ENCODE measurements at regions not wholly inside any gene's neighbourhood (a gene's known extent, or its start where the extent isn't known, plus 50 kb on each side); places are given as distances from the start of the nearest gene placed in this dataset.

DNA sequence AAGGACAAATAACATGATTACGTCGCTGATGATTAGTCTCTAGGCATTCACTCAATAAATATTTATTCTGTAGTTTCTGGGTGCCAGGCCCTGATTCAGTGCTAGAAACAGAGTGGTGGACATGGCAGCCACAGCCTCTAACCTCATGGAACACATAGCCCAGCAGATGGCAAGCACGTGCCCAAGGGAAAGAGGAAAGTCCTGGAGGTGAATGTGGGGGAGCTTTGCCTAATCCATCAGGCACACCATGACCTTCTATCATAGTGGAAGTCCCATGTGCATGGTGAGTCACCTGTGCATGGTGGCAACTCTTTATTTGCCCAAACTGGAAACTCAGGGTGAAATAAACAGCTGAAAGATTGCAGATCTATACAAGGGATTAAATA lies 143.0 kb upstream of the TNFAIP3 start:
- Histone ChIP-seq H3K27me3 (no peaks in the 10 kb centered on the region), H3K4me3 (no peak overlapping the region), H3K4me1 (peaks cover 0 to 25% (median 12%) of the 10 kb centered on the region in 4 donors), H3K9me3 (no peaks in the 10 kb centered on the region), H3K36me3 (no peaks in the 10 kb centered on the region), H3K27ac (peak overlapping the region in 1 of 4 donors; percentile 50)
- intact Hi-C loops (cut with DNase I) = no loop called here
- WGBS, 2 donors = 87 to 91% methylated on average over 3 of the region's 3 CpGs
- TF ChIP-seq, protein P1, sequence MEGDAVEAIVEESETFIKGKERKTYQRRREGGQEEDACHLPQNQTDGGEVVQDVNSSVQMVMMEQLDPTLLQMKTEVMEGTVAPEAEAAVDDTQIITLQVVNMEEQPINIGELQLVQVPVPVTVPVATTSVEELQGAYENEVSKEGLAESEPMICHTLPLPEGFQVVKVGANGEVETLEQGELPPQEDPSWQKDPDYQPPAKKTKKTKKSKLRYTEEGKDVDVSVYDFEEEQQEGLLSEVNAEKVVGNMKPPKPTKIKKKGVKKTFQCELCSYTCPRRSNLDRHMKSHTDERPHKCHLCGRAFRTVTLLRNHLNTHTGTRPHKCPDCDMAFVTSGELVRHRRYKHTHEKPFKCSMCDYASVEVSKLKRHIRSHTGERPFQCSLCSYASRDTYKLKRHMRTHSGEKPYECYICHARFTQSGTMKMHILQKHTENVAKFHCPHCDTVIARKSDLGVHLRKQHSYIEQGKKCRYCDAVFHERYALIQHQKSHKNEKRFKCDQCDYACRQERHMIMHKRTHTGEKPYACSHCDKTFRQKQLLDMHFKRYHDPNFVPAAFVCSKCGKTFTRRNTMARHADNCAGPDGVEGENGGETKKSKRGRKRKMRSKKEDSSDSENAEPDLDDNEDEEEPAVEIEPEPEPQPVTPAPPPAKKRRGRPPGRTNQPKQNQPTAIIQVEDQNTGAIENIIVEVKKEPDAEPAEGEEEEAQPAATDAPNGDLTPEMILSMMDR (IDR thresholded peaks at IDR 0.05) = no peak
- DNase-seq = no peak

GRCh38 chr6:137724495-137725211 lies 142.4 kb upstream of the TNFAIP3 start:
- WGBS, 2 donors = 93 to 95% methylated on average over 10 of the region's 10 CpGs
- peaks cover 0 to 32% (median 16%) of the 10 kb centered on the region in 4 donors for H3K4me1 ChIP-seq
- no peaks in the 10 kb centered on the region for H3K27me3 ChIP-seq
- H3K4me3 ChIP-seq = no peak overlapping the region
- H3K9me3 ChIP-seq = no peaks in the 10 kb centered on the region
- no peaks in the 10 kb centered on the region for H3K36me3 ChIP-seq
- TF ChIP-seq POLR2A (IDR thresholded peaks at IDR 0.05) (no peak), POLR2AphosphoS5 (IDR thresholded peaks at IDR 0.05) (no peak), EP300 (IDR thresholded peaks at IDR 0.05) (no peak)
- TF ChIP-seq, protein P1 (IDR thresholded peaks at IDR 0.05) = no peak
- DNase-seq = peak; percentile 67
- intact Hi-C loops (cut with DNase I) = loop anchor here (5.0 kb wide), 1 partner anchor 58 kb away; no protein-coding TSS in a partner anchor
- H3K27ac ChIP-seq = no peak overlapping the region

GRCh38 chr6:137725949-137726348 lies 141.1 kb upstream of the TNFAIP3 start:
- DNase-seq = no peak

GRCh38 chr6:137726582-137726981 lies 140.5 kb upstream of the TNFAIP3 start:
- intact Hi-C loops (cut with DNase I) = loop anchor here (5.0 kb wide), 1 partner anchor 56 kb away; no protein-coding TSS in a partner anchor
- Histone ChIP-seq H3K27me3 (no peaks in the 10 kb centered on the region), H3K4me1 (peaks cover 0 to 41% (median 20%) of the 10 kb centered on the region in 4 donors), H3K9me3 (no peaks in the 10 kb centered on the region), H3K4me3 (no peak overlapping the region), H3K27ac (no peak overlapping the region), H3K36me3 (no peaks in the 10 kb centered on the region)
- no peak for DNase-seq
- WGBS, 2 donors = 96 to 100% methylated on average over 1 of the region's 1 CpG
- TF ChIP-seq POLR2AphosphoS5 (IDR thresholded peaks at IDR 0.05) (no peak), EP300 (IDR thresholded peaks at IDR 0.05) (no peak), POLR2A (IDR thresholded peaks at IDR 0.05) (no peak)
- TF ChIP-seq, protein P1 (IDR thresholded peaks at IDR 0.05) = no peak

More at GRCh38 chr6:137725949-137726348, 141.1 kb upstream of the TNFAIP3 start:
- H3K27ac ChIP-seq = no peak overlapping the region
- intact Hi-C loops (cut with DNase I) = loop anchor here (5.0 kb wide), 1 partner anchor 56 kb away; no protein-coding TSS in a partner anchor
- peaks cover 0 to 41% (median 20%) of the 10 kb centered on the region in 4 donors for H3K4me1 ChIP-seq
- H3K27me3 ChIP-seq = no peaks in the 10 kb centered on the region
- no peak overlapping the region for H3K4me3 ChIP-seq
- no peaks in the 10 kb centered on the region for H3K36me3 ChIP-seq
- TF ChIP-seq POLR2A (IDR thresholded peaks at IDR 0.05) = no peak
- no peak for TF ChIP-seq POLR2AphosphoS5 (IDR thresholded peaks at IDR 0.05)
- TF ChIP-seq EP300 (IDR thresholded peaks at IDR 0.05) = no peak
- TF ChIP-seq, protein P1 (IDR thresholded peaks at IDR 0.05) = no peak
- H3K9me3 ChIP-seq = no peaks in the 10 kb centered on the region
- 95 to 97% methylated on average over 2 of the region's 2 CpGs for WGBS, 2 donors
